ENCODE measurements at regions not wholly inside any gene's neighbourhood (a gene's known extent, or its start where the extent isn't known, plus 50 kb on each side); places are given as distances from the start of the nearest gene placed in this dataset.

DNA sequence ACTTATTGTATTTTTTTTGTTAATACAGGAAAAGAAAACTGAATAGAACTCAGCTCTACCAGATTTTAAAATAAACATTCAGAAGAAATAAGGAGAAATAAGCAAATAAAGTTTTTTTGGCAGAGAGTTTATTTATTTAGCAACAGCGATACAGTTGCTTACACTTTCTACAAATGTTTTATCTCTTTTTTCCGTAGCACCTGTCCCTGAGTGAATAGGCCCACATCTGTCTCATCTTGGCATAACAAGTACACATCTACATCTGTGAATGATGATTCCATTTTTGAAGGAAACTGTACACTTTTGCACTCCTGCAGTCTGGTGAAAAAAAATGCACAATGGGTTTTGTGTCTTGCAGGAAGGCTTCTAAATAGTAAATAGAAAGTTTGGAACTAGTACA is 783.6 kb upstream of the ZEB2 start:
- no peaks in the 10 kb centered on the region for H3K4me1 ChIP-seq (ENCODE audit: control insufficient read depth, extremely low read depth, insufficient read depth, low read length)
- DNase-seq (ENCODE audit: low read depth in 2 of 2), result no peak
- no peaks in the 10 kb centered on the region for H4K20me1 ChIP-seq (ENCODE audit: control insufficient read depth, extremely low read depth, insufficient read depth, low read length)
- no peak overlapping the region for H3K9ac ChIP-seq (ENCODE audit: insufficient read depth, low read length)
- H3K4me3 ChIP-seq (replicated peaks in 1 of 4; ENCODE audit: control extremely low read depth in 1 of 4, insufficient read depth in 1 of 4, low read depth in 3 of 4, low read length in 4 of 4), result no peak overlapping the region
- no peak overlapping the region for H2AFZ ChIP-seq (ENCODE audit: low read length)
- no peaks in the 10 kb centered on the region for H3K9me3 ChIP-seq (ENCODE audit: control insufficient read depth, insufficient read depth, low read depth, low read length)
- TF ChIP-seq, protein P1, sequence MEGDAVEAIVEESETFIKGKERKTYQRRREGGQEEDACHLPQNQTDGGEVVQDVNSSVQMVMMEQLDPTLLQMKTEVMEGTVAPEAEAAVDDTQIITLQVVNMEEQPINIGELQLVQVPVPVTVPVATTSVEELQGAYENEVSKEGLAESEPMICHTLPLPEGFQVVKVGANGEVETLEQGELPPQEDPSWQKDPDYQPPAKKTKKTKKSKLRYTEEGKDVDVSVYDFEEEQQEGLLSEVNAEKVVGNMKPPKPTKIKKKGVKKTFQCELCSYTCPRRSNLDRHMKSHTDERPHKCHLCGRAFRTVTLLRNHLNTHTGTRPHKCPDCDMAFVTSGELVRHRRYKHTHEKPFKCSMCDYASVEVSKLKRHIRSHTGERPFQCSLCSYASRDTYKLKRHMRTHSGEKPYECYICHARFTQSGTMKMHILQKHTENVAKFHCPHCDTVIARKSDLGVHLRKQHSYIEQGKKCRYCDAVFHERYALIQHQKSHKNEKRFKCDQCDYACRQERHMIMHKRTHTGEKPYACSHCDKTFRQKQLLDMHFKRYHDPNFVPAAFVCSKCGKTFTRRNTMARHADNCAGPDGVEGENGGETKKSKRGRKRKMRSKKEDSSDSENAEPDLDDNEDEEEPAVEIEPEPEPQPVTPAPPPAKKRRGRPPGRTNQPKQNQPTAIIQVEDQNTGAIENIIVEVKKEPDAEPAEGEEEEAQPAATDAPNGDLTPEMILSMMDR (conservative IDR thresholded peaks at IDR 0.05 in 1 of 2, IDR thresholded peaks at IDR 0.05 in 1 of 2; ENCODE audit: low read depth in 1 of 2, low read length in 2 of 2), result no peak
- TF ChIP-seq EZH2 (IDR thresholded peaks at IDR 0.05; ENCODE audit: low read length, missing control alignments), result no peak
- H3K27ac ChIP-seq (ENCODE audit: insufficient read depth, low read length), result no peak overlapping the region
- H3K79me2 ChIP-seq (ENCODE audit: control insufficient read depth, insufficient read depth, low read length), result no peaks in the 10 kb centered on the region
- H3K27me3 ChIP-seq (ENCODE audit: control insufficient read depth, insufficient read depth, low read length), result no peaks in the 10 kb centered on the region
- H3K36me3 ChIP-seq (ENCODE audit: control insufficient read depth, insufficient read depth, low read length), result no peaks in the 10 kb centered on the region
- H3K4me2 ChIP-seq (ENCODE audit: extremely low read depth, insufficient read depth, low read length), result no peak overlapping the region

DNA sequence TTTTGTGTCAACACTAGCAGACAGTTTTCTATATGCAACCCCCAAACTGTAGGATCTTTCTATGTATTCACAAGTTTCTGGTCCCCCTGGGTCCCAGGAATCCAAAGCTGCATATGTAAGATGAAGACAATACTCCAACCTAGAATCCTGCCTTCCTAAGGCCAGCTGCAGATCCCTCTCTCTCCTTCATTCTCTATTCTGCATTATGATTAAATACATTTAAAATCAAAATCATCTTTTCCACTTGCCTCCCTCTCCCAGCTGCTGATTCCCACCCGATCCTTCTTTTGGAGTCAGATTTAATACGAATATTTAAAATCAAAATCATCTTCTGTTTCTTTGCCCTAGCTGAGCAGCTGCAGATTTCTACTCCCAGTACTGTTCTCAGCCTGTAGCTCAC is 783.0 kb upstream of the ZEB2 start:
- no peak for TF ChIP-seq EZH2 (IDR thresholded peaks at IDR 0.05; ENCODE audit: low read length, missing control alignments)
- TF ChIP-seq, protein P1 (conservative IDR thresholded peaks at IDR 0.05 in 1 of 2, IDR thresholded peaks at IDR 0.05 in 1 of 2; ENCODE audit: low read depth in 1 of 2, low read length in 2 of 2), result no peak
- Histone ChIP-seq H4K20me1 (ENCODE audit: control insufficient read depth, extremely low read depth, insufficient read depth, low read length) (no peaks in the 10 kb centered on the region), H3K9me3 (ENCODE audit: control insufficient read depth, insufficient read depth, low read depth, low read length) (no peaks in the 10 kb centered on the region), H3K79me2 (ENCODE audit: control insufficient read depth, insufficient read depth, low read length) (no peaks in the 10 kb centered on the region), H3K36me3 (ENCODE audit: control insufficient read depth, insufficient read depth, low read length) (no peaks in the 10 kb centered on the region), H3K4me2 (ENCODE audit: extremely low read depth, insufficient read depth, low read length) (no peak overlapping the region), H3K4me1 (ENCODE audit: control insufficient read depth, extremely low read depth, insufficient read depth, low read length) (no peaks in the 10 kb centered on the region), H3K27me3 (ENCODE audit: control insufficient read depth, insufficient read depth, low read length) (no peaks in the 10 kb centered on the region), H3K4me3 (replicated peaks in 1 of 4; ENCODE audit: control extremely low read depth in 1 of 4, insufficient read depth in 1 of 4, low read depth in 3 of 4, low read length in 4 of 4) (no peak overlapping the region), H3K9ac (ENCODE audit: insufficient read depth, low read length) (no peak overlapping the region), H2AFZ (ENCODE audit: low read length) (no peak overlapping the region), H3K27ac (ENCODE audit: insufficient read depth, low read length) (no peak overlapping the region)
- no peak for DNase-seq (ENCODE audit: low read depth in 2 of 2)

DNA sequence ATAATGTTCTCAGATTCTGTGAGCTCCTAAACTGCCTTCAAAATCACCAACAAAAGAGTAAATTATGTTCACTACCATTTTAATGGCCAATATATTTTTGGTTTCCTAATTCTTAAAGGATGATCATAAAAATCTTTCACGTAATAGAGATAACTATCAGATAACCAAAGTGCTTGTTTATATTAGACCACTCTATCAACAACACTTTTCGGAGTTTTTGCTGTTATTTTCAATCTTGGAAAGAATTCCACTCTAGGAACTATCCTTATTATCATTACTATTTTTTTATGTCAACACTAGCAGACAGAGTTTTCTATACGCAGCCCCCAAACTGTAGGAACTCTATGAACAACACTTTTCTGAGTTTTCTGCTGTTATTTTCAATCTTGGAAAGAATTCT is 782.5 kb upstream of the ZEB2 start:
- Histone ChIP-seq H3K27ac (ENCODE audit: insufficient read depth, low read length) (no peak overlapping the region), H3K27me3 (ENCODE audit: control insufficient read depth, insufficient read depth, low read length) (no peaks in the 10 kb centered on the region), H3K9me3 (ENCODE audit: control insufficient read depth, insufficient read depth, low read depth, low read length) (no peaks in the 10 kb centered on the region), H3K36me3 (ENCODE audit: control insufficient read depth, insufficient read depth, low read length) (no peaks in the 10 kb centered on the region), H3K79me2 (ENCODE audit: control insufficient read depth, insufficient read depth, low read length) (no peaks in the 10 kb centered on the region), H3K4me3 (replicated peaks in 1 of 4; ENCODE audit: control extremely low read depth in 1 of 4, insufficient read depth in 1 of 4, low read depth in 3 of 4, low read length in 4 of 4) (no peak overlapping the region), H3K4me2 (ENCODE audit: extremely low read depth, insufficient read depth, low read length) (no peak overlapping the region), H4K20me1 (ENCODE audit: control insufficient read depth, extremely low read depth, insufficient read depth, low read length) (no peaks in the 10 kb centered on the region), H3K4me1 (ENCODE audit: control insufficient read depth, extremely low read depth, insufficient read depth, low read length) (no peaks in the 10 kb centered on the region), H2AFZ (ENCODE audit: low read length) (no peak overlapping the region), H3K9ac (ENCODE audit: insufficient read depth, low read length) (no peak overlapping the region)
- no peak for DNase-seq (ENCODE audit: low read depth in 2 of 2)
- TF ChIP-seq, protein P1 (conservative IDR thresholded peaks at IDR 0.05 in 1 of 2, IDR thresholded peaks at IDR 0.05 in 1 of 2; ENCODE audit: low read depth in 1 of 2, low read length in 2 of 2), result no peak
- no peak for TF ChIP-seq EZH2 (IDR thresholded peaks at IDR 0.05; ENCODE audit: low read length, missing control alignments)

All from fibroblast of lung (primary cell).